ENCODE measurements at regions not wholly inside any gene's neighbourhood (a gene's known extent, or its start where the extent isn't known, plus 50 kb on each side); places are given as distances from the start of the nearest gene placed in this dataset.

DNA sequence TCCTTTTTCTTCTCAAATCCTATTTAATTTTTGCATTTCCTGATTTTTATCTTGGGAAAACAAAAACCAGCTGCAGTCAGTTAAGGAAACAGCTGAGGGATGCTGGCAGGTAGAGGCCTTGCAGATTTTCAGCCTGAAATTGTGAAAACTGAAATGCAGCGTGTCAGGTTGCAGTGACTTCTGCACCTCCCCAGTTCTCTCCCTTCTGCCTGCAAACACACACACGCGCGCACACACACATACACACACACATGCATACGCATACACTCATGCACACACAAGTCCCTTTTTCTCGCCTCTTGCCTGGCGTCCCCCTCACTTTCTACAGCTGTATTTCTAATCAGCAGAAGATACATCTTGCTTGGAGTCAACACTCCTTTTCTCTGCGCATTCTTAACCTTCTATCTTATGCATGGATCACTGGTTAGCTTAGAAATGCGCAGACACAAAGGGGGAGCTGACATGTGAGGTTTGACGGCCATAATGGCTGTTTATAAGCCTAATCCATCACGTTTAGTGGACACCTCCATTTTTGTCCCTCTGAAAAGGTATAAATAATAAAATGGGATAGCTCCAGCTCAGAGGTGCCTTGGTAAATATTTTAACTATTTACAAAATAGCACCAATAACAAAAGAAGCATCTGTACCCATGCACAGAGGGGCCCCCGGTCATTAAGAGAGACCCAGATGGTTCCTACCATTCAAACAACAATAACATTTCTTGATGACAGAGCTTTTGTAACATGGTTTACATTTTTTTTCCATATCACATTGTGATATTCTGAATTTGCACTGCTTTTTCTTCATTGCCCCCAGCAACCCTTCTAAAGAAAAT lies 392.1 kb upstream of the SALL1 start:
- TF ChIP-seq POLR2AphosphoS5 (IDR thresholded peaks at IDR 0.05), result no peak
- no peak for TF ChIP-seq POLR2A (IDR thresholded peaks at IDR 0.05; ENCODE audit: low read depth)
- TF ChIP-seq EP300 (IDR thresholded peaks at IDR 0.05), result no peak
- TF ChIP-seq CTCF (IDR thresholded peaks at IDR 0.05), result no peak
- no peak overlapping the region for H3K4me3 ChIP-seq
- intact Hi-C loops (cut with DNase I), result no loop called here

GRCh38 chr16:51540259-51540658 lies 389.2 kb upstream of the SALL1 start:
- no peak overlapping the region for H3K4me3 ChIP-seq
- no peaks in the 10 kb centered on the region for H3K4me1 ChIP-seq
- H3K27ac ChIP-seq (replicated peaks in 1 of 4), result no peak overlapping the region
- WGBS, result 69% methylated on average over 2 of the region's 2 CpGs
- no peaks in the 10 kb centered on the region for H3K36me3 ChIP-seq
- intact Hi-C loops (cut with DNase I), result no loop called here
- no peaks in the 10 kb centered on the region for H3K9me3 ChIP-seq
- TF ChIP-seq POLR2AphosphoS5 (IDR thresholded peaks at IDR 0.05) (no peak), POLR2A (IDR thresholded peaks at IDR 0.05; ENCODE audit: low read depth) (no peak), EP300 (IDR thresholded peaks at IDR 0.05) (no peak), CTCF (IDR thresholded peaks at IDR 0.05) (no peak)
- peak; percentile 53 for DNase-seq (ENCODE audit: extremely low spot score)
- H3K27me3 ChIP-seq, result peaks cover 0 to 5% (median 0%) of the 10 kb centered on the region in 4 donors

More for the DNA sequence above, 392.1 kb upstream of the SALL1 start:
- peak; percentile 70 for DNase-seq (ENCODE audit: extremely low spot score)
- Histone ChIP-seq H3K27me3 (peaks cover 0 to 12% (median 0%) of the 10 kb centered on the region in 4 donors), H3K36me3 (no peaks in the 10 kb centered on the region), H3K4me1 (no peaks in the 10 kb centered on the region), H3K9me3 (peaks cover 0 to 3% (median 0%) of the 10 kb centered on the region in 4 donors), H3K27ac (replicated peaks in 1 of 4) (no peak overlapping the region)
- 72% methylated on average over 12 of the region's 12 CpGs for WGBS

GRCh38 chr16:51538707-51539498 lies 387.8 kb upstream of the SALL1 start:
- intact Hi-C loops (cut with DNase I), result no loop called here
- Histone ChIP-seq H3K27ac (replicated peaks in 1 of 4) (no peak overlapping the region), H3K4me1 (no peaks in the 10 kb centered on the region), H3K27me3 (peaks cover 0 to 5% (median 0%) of the 10 kb centered on the region in 4 donors), H3K4me3 (no peak overlapping the region), H3K36me3 (no peaks in the 10 kb centered on the region), H3K9me3 (no peaks in the 10 kb centered on the region)
- DNase-seq (ENCODE audit: extremely low spot score), result peak; percentile 86
- WGBS, result 26% methylated on average over 7 of the region's 7 CpGs
- TF ChIP-seq CTCF (IDR thresholded peaks at IDR 0.05), result no peak
- TF ChIP-seq POLR2A (IDR thresholded peaks at IDR 0.05; ENCODE audit: low read depth), result no peak
- no peak for TF ChIP-seq EP300 (IDR thresholded peaks at IDR 0.05)
- no peak for TF ChIP-seq POLR2AphosphoS5 (IDR thresholded peaks at IDR 0.05)

- Histone ChIP-seq H3K27ac (replicated peaks in 1 of 4) (no peak overlapping the region), H3K9me3 (no peaks in the 10 kb centered on the region), H3K27me3 (peaks cover 0 to 5% (median 0%) of the 10 kb centered on the region in 4 donors), H3K36me3 (no peaks in the 10 kb centered on the region), H3K4me3 (no peak overlapping the region), H3K4me1 (no peaks in the 10 kb centered on the region)
- peak; percentile 74 for DNase-seq (ENCODE audit: extremely low spot score)
- intact Hi-C loops (cut with DNase I), result no loop called here
- 83% methylated on average over 11 of the region's 11 CpGs for WGBS
- no peak for TF ChIP-seq POLR2AphosphoS5 (IDR thresholded peaks at IDR 0.05)
- no peak for TF ChIP-seq POLR2A (IDR thresholded peaks at IDR 0.05; ENCODE audit: low read depth)
- no peak for TF ChIP-seq CTCF (IDR thresholded peaks at IDR 0.05)
- TF ChIP-seq EP300 (IDR thresholded peaks at IDR 0.05), result no peak
Measured at GRCh38 chr16:51535591-51535990, 384.5 kb upstream of the SALL1 start.
